Erythroblast (primary cell): ENCODE measurements at regions not wholly inside any gene's neighbourhood (a gene's known extent, or its start where the extent isn't known, plus 50 kb on each side); places are given as distances from the start of the nearest gene placed in this dataset.

Experiments
- GATA1 ChIP-seq: IDR thresholded peaks from 2 replicates; pipeline ENCODE4 v1.6.1; 2011; ENCODE audit warnings: low read depth, mild to moderate bottlenecking, control low read depth, low read length, moderate library complexity
- POLR2A ChIP-seq: IDR thresholded peaks from 2 replicates; pipeline ENCODE4 v1.6.1; 2011; ENCODE audit warnings: mild to moderate bottlenecking, low read length

DNA sequence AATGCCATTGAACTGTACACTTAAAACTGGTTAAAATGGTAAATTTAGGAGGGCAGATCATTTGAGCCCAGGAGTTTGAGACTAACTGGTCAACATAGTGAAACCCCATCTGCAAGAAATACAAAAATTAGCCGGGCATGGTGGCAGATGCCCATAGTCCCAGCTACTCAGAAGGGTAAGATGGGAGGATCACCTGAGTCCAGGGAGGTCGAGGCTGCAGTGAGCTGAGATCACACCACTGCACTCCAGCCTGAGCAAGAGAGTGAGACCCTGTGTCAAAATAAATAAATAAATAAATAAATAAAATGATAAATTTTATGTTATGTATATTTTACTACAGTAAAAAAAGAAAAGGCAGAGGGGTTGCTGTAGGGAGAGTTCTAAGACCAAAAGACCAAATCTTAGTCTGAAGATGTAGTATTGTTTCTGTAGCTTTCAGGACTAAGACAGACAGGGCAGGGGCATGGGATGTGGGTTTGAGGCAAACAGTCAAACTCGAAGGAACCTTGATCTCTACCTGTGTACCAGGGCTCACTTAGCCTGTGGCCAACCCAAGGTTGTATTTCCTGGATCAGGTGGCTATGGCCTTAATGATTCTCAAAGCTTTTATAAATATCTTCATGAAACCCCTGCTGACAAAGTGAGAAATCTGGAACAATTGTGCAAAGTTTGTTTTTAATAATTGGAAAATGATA lies 316.7 kb downstream of the CYRIA start:
- TF ChIP-seq POLR2A (no peak), GATA1 (no peak)
